ENCODE measurements at regions not wholly inside any gene's neighbourhood (a gene's known extent, or its start where the extent isn't known, plus 50 kb on each side); places are given as distances from the start of the nearest gene placed in this dataset.

DNA sequence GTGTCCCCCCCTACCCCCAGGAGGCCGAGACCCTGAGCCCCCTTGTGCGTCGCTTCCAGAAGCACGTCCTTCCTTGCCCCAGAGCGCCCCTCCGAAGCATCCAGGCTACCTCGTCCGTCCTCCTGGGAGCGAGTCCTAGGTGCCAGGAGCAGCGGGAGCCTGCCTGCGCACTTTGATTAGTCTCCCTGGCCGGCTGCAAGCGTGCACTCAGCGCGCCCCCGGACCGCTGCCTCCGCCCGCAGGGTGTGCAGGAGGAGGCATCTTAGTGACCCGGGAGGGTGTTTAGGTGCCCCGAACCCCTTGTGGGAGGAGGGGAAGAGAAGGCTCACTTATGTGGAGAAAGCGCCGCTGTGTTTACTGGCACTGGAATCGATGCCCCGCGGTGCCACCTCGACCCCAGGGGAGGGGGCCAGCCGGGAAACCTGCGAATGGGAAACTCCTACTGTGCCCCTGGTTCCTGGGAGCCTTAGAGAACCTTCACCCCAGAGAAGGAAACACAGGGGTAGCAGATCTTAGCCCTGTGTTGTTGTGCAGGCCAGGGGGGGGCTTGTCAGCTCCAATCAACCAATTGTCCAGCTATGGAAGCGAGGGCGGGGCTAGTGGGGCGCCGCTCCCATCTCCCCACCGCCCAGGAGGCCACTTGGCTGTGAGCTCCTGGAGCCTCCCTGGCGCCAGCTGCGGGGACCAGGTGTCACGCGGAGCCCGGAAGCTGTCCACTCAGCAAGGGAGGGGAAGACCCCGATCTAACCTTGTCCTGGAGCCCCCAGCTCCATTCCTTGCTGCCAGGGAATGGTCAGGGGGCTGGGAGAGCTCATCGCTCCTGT, 922.8 kb upstream of the EEF2KMT start (continued):
- TF ChIP-seq, protein P1, sequence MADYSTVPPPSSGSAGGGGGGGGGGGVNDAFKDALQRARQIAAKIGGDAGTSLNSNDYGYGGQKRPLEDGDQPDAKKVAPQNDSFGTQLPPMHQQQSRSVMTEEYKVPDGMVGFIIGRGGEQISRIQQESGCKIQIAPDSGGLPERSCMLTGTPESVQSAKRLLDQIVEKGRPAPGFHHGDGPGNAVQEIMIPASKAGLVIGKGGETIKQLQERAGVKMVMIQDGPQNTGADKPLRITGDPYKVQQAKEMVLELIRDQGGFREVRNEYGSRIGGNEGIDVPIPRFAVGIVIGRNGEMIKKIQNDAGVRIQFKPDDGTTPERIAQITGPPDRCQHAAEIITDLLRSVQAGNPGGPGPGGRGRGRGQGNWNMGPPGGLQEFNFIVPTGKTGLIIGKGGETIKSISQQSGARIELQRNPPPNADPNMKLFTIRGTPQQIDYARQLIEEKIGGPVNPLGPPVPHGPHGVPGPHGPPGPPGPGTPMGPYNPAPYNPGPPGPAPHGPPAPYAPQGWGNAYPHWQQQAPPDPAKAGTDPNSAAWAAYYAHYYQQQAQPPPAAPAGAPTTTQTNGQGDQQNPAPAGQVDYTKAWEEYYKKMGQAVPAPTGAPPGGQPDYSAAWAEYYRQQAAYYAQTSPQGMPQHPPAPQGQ (CRISPR knock-in tag; IDR thresholded peaks at IDR 0.05; ENCODE audit: borderline replicate concordance), result no peak
- TF ChIP-seq SOX6 (IDR thresholded peaks at IDR 0.05) (no peak), SOX6 (CRISPR knock-in tag; IDR thresholded peaks at IDR 0.05) (no peak), PHF5A (CRISPR knock-in tag; IDR thresholded peaks at IDR 0.05; ENCODE audit: low read depth, unreplicated experiment) (no peak)

DNA sequence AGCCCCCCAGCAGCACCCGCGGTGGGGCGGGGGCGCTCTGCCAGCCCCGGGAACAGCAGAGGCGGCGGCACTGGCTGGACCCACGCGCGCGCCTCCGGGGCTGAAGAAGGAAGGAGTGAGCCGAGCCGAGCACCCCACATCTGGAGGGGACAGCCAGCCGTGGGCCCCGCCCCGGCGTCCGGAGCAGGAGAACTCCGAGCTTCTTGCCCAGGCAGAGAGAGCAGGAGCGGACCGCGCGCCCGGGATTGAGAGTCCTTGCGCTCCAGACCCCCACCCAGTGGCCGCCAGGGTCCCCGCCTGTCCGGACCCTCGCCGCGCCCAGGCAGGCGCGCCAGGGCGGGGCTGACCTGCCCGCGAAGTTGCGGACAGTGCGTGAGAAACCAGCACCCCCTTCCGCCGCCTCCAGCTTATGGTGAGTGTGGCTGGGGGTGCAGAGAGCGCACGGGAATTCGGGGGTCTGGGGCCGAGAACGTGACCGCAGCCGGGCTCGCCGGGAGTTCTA, 921.9 kb upstream of the EEF2KMT start:
- ChIA-PET CTCF (ENCODE audit: low intra/inter-chr PET ratio, low total read pairs) (no interaction called here), POLR2A (no interaction called here)
- H2AFZ ChIP-seq (ENCODE audit: low read length), result no peak overlapping the region
- H3K4me3 ChIP-seq (replicated peaks in 1 of 3; ENCODE audit: insufficient read depth in 1 of 3, low read depth in 2 of 3, low read length in 3 of 3), result no peak overlapping the region
- ATAC-seq, result no peak; the same call in 2 of the 3 replicates
- H3K9me3 ChIP-seq (ENCODE audit: low read length), result no peaks in the 10 kb centered on the region
- WGBS (ENCODE audit: low lambda C conversion rate), result 29% methylated on average over 13 of the region's 50 CpGs
- H3K9ac ChIP-seq (ENCODE audit: insufficient read depth, low read depth, low read length), result no peak overlapping the region
- peaks cover 0 to 3% of the 10 kb centered on the region in 2 experiments; a peak in 2 of 5 replicates for H3K27me3 ChIP-seq (ENCODE audit: control insufficient read depth in 1 of 2, insufficient read depth in 2 of 2, low read length in 2 of 2)
- no peak overlapping the region for H3K4me2 ChIP-seq (ENCODE audit: low read depth, low read length)
- no peaks in the 10 kb centered on the region for H3K36me3 ChIP-seq (replicated peaks in 1 of 2; ENCODE audit: control insufficient read depth in 1 of 2, insufficient read depth in 2 of 2, low read length in 2 of 2)
- intact Hi-C loops (cut with micrococcal nuclease; ENCODE audit: unreplicated experiment) (loop anchor here (10.0 kb wide), 1 partner anchor 65 kb away; no protein-coding TSS in a partner anchor), in situ Hi-C loops (cut with HindIII; ENCODE audit: extremely low pct_ligation_motif_present, low pct_unique_long_range_greater_than_20kb) (loop anchor here (5.0 kb wide), 1 partner anchor 623 kb away; no protein-coding TSS in a partner anchor)
- H3K4me1 ChIP-seq (ENCODE audit: insufficient read depth, low read length), result no peaks in the 10 kb centered on the region
- H4K20me1 ChIP-seq (ENCODE audit: insufficient read depth, low read length), result no peaks in the 10 kb centered on the region
- no peak overlapping the region for H3K27ac ChIP-seq (ENCODE audit: extremely low read length, insufficient read depth, low read length)
- FAIRE-seq, result no peak
- no peaks in the 10 kb centered on the region for H3K79me2 ChIP-seq (ENCODE audit: insufficient read depth, low read length)
- DNase-seq (ENCODE audit: low spot score), result no peak
- BruUV-seq (replicated peaks), result no TSS peak
- TF ChIP-seq ZNF7 (CRISPR knock-in tag; IDR thresholded peaks at IDR 0.05), result no peak
- TF ChIP-seq, protein P2, sequence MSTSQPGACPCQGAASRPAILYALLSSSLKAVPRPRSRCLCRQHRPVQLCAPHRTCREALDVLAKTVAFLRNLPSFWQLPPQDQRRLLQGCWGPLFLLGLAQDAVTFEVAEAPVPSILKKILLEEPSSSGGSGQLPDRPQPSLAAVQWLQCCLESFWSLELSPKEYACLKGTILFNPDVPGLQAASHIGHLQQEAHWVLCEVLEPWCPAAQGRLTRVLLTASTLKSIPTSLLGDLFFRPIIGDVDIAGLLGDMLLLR (CRISPR knock-in tag; IDR thresholded peaks at IDR 0.05), result no peak
- TF ChIP-seq ARNT (IDR thresholded peaks at IDR 0.05), result no peak
- no peak for TF ChIP-seq GZF1 (CRISPR knock-in tag; IDR thresholded peaks at IDR 0.05)
- no peak for TF ChIP-seq PHB2 (IDR thresholded peaks at IDR 0.05; ENCODE audit: partially characterized antibody)
- TF ChIP-seq, protein P3, sequence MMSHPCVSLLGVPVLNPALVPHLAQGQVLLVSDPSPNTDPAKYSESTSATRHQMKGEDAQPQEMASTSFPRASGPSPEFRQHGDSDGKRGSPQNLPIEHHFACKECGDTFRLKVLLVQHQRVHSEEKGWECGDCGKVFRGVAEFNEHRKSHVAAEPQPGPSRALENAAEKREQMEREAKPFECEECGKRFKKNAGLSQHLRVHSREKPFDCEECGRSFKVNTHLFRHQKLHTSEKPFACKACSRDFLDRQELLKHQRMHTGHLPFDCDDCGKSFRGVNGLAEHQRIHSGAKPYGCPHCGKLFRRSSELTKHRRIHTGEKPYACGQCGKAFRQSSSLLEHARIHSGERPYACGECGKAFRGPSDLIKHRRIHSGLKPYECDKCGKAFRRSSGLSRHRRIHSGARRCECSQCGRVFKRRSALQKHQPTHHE (CRISPR knock-in tag; IDR thresholded peaks at IDR 0.05; ENCODE audit: borderline replicate concordance), result no peak
- no peak for TF ChIP-seq PAWR (CRISPR knock-in tag; IDR thresholded peaks at IDR 0.05; ENCODE audit: borderline replicate concordance)
- TF ChIP-seq FOXK2 (IDR thresholded peaks at IDR 0.05), result no peak
- no peak for TF ChIP-seq NRL (CRISPR knock-in tag; IDR thresholded peaks at IDR 0.05; ENCODE audit: borderline replicate concordance)
- TF ChIP-seq ZBTB42 (CRISPR knock-in tag; IDR thresholded peaks at IDR 0.05), result no peak
- no peak for TF ChIP-seq BORCS8-MEF2B (CRISPR knock-in tag; IDR thresholded peaks at IDR 0.05)
- TF ChIP-seq SP5 (CRISPR knock-in tag; IDR thresholded peaks at IDR 0.05; ENCODE audit: borderline replicate concordance, low read depth), result no peak
- TF ChIP-seq ZNF382 (CRISPR knock-in tag; IDR thresholded peaks at IDR 0.05; ENCODE audit: borderline replicate concordance), result no peak
- TF ChIP-seq ZNF383 (CRISPR knock-in tag; IDR thresholded peaks at IDR 0.05; ENCODE audit: borderline replicate concordance), result no peak

Data from HepG2 (cell line).